Tibial artery (tissue), 4 donors: ENCODE measurements at regions not wholly inside any gene's neighbourhood (a gene's known extent, or its start where the extent isn't known, plus 50 kb on each side); places are given as distances from the start of the nearest gene placed in this dataset.

Experiments used
- DNase-seq, 2 donors: peaks; one replicate each; pipeline ENCODE4 v3.0.0-alpha.2; 2019
- H3K27ac ChIP-seq, 2 donors: fragments of 200-600 bp; sonication (generic) in 1 of 2; 1 replicate in 1 of 2; 2 replicates in 1 of 2; pipeline ENCODE4 v1.5.1; 2018 to 2019; ENCODE audit warnings: mild to moderate bottlenecking in 1 of 2
- H3K27me3 ChIP-seq, 2 donors: fragments of 200-600 bp; sonication (generic) in 1 of 2; one replicate each; pipeline versions ENCODE4 v1.5.1 to v1.6.0; 2016 to 2019
- H3K36me3 ChIP-seq, 3 donors: fragments of 200-600 bp; sonication (generic) in 2 of 3; one replicate each; pipeline ENCODE4 v1.5.1; 2016 to 2019; ENCODE audit warnings: mild to moderate bottlenecking in 2 of 3
- H3K4me1 ChIP-seq, 4 donors: fragments of 200-600 bp; sonication (generic) in 2 of 4; 1 replicate in 3 of 4; 2 replicates in 1 of 4; pipeline ENCODE4 v1.5.1; 2016 to 2019
- H3K4me3 ChIP-seq, 2 donors: fragments of 200-600 bp; sonication (generic) in 1 of 2; 1 replicate in 1 of 2; 2 replicates in 1 of 2; pipeline ENCODE4 v1.5.1; 2018 to 2019; ENCODE audit warnings: mild to moderate bottlenecking in 2 of 2
- H3K9me3 ChIP-seq, 3 donors: fragments of 200-600 bp; sonication (generic) in 1 of 3; one replicate each; pipeline ENCODE4 v1.5.1; 2016 to 2019
- intact Hi-C: fragments of 100-400 bp; cut with DNase I; formaldehyde crosslinking; loops from one replicate; pipeline ENCODE4 v1.15.0; 2023; ENCODE audit warnings: low total_unique reads
- TF ChIP-seq, protein P1 (sequence below), 2 experiments: fragments of 200-600 bp in 1 of 2; fragments of 450-650 bp in 1 of 2; IDR thresholded peaks; one replicate each; pipeline ENCODE4 v1.5.1; 2017 to 2019; ENCODE audit warnings: antibody characterized with exemption in 2 of 2, mild to moderate bottlenecking in 1 of 2, moderate library complexity in 1 of 2

DNA sequence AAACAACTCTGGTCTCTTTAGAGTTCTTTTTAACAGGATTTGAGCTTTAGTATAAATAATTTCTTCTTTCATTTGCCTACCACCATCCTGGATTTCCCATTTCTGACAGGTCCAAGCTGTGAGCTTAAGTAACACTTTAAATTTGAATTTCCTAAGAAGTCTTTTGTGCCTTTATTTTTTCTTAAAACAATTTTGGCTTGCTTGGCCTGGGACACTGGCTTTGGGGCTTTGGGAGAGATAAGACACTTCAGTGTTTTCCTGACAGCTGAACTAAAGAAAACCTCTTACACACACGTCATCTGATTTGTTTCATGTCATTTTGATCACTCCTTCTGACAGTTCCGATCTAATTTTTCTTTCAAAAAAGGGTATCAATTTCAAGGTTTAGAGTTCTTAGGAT, 121.3 kb upstream of the BMPER start:
- TF ChIP-seq, protein P1, sequence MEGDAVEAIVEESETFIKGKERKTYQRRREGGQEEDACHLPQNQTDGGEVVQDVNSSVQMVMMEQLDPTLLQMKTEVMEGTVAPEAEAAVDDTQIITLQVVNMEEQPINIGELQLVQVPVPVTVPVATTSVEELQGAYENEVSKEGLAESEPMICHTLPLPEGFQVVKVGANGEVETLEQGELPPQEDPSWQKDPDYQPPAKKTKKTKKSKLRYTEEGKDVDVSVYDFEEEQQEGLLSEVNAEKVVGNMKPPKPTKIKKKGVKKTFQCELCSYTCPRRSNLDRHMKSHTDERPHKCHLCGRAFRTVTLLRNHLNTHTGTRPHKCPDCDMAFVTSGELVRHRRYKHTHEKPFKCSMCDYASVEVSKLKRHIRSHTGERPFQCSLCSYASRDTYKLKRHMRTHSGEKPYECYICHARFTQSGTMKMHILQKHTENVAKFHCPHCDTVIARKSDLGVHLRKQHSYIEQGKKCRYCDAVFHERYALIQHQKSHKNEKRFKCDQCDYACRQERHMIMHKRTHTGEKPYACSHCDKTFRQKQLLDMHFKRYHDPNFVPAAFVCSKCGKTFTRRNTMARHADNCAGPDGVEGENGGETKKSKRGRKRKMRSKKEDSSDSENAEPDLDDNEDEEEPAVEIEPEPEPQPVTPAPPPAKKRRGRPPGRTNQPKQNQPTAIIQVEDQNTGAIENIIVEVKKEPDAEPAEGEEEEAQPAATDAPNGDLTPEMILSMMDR (IDR thresholded peaks at IDR 0.05), result no peak
- H3K9me3 ChIP-seq, result peaks cover 0 to 8% (median 0%) of the 10 kb centered on the region in 3 donors
- DNase-seq, result no peak
- H3K4me1 ChIP-seq, result peaks cover 0 to 10% (median 6%) of the 10 kb centered on the region in 4 donors
- peaks cover 0 to 9% (median 5%) of the 10 kb centered on the region in 3 donors for H3K36me3 ChIP-seq
- no peaks in the 10 kb centered on the region for H3K27me3 ChIP-seq
- H3K4me3 ChIP-seq, result no peak overlapping the region
- H3K27ac ChIP-seq, result no peak overlapping the region
- intact Hi-C loops, result no loop called here

DNA sequence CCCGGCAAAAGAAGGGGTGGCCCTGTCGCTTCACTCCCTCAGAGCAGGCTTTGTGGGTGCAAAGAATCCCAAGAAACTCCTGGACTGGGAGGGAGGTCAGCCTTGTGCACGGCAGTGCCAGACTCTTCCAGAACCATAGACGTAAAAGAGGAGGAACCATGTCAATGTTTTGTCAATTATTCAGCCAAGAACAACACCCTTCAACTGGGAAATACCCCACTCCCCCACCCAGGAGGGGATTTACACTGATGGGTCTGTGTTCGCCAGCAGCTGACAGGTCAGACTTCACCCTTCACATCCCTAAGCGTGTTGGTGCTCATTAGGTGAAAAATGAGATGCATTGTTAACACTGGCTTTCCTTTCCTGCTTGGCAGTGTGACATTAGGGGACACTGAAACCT, 116.8 kb upstream of the BMPER start:
- no peak for DNase-seq
- TF ChIP-seq, protein P1 (IDR thresholded peaks at IDR 0.05), result no peak
- Histone ChIP-seq H3K4me1 (peaks cover 0 to 19% (median 10%) of the 10 kb centered on the region in 4 donors), H3K36me3 (no peaks in the 10 kb centered on the region), H3K27me3 (no peaks in the 10 kb centered on the region), H3K27ac (no peak overlapping the region), H3K9me3 (no peaks in the 10 kb centered on the region), H3K4me3 (no peak overlapping the region)
- intact Hi-C loops, result no loop called here

DNA sequence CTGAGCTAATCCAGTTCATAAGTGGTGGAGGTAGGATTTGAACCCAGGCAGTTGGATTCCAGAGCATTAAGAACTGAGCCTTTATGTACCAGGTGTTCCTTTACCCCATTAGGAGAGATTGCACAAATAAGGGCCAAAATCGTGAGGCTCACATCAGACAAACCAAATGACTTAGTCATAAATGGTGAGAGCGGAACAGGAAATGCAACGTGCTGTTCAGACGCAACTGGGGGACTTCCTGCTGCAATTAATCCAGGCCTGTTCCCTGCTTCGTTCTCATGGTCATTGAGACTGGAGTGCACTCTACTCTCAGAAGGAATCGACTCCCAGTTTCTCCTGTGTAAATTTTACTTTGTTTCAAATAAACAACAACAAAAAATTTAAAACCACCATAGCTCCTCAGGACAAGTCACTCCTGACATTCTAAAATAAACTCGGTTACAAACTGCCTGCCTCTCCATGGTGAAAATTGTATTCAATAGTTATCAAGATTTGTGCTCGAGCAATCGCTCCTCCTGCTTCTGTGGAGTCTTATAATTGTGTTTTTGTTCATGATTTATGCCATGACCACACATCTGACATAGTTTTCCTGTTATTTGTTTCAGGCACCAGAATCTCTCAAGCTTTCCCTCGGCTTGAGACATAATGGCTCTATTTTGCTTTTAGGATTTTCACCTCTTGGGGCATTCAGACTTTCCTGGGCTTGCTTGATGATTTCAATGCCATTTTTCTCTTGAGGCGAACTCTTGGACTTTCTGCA, 115.3 kb upstream of the BMPER start:
- no peaks in the 10 kb centered on the region for H3K36me3 ChIP-seq
- DNase-seq, result no peak
- H3K9me3 ChIP-seq, result no peaks in the 10 kb centered on the region
- H3K4me1 ChIP-seq, result peaks cover 0 to 19% (median 10%) of the 10 kb centered on the region in 4 donors
- TF ChIP-seq, protein P1 (IDR thresholded peaks at IDR 0.05), result no peak
- no peak overlapping the region for H3K4me3 ChIP-seq
- intact Hi-C loops, result no loop called here
- H3K27ac ChIP-seq, result no peak overlapping the region
- H3K27me3 ChIP-seq, result no peaks in the 10 kb centered on the region

DNA sequence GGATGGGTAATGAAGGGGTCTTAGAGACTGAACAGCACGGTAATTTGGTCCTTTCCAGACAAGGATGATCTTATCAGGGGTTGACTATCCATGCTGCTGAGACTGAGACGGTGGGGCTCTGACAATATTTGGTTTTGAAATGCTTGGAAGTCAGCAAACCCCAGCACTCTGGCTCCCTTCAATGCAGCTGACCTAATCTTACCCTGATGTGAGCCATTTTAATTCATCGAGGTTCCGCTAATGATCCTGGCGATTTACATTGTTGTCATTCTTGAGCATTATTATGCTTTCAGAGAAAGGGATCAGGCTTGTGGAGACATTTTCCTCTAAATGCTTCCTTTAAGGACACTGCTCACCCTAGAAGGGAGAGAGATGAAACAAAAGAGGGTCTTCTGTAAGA, 114.6 kb upstream of the BMPER start:
- no peak for DNase-seq
- no peaks in the 10 kb centered on the region for H3K36me3 ChIP-seq
- H3K27me3 ChIP-seq, result no peaks in the 10 kb centered on the region
- peaks cover 0 to 19% (median 10%) of the 10 kb centered on the region in 4 donors for H3K4me1 ChIP-seq
- no peak overlapping the region for H3K27ac ChIP-seq
- H3K4me3 ChIP-seq, result no peak overlapping the region
- TF ChIP-seq, protein P1 (IDR thresholded peaks at IDR 0.05), result no peak
- intact Hi-C loops, result no loop called here
- no peaks in the 10 kb centered on the region for H3K9me3 ChIP-seq

DNA sequence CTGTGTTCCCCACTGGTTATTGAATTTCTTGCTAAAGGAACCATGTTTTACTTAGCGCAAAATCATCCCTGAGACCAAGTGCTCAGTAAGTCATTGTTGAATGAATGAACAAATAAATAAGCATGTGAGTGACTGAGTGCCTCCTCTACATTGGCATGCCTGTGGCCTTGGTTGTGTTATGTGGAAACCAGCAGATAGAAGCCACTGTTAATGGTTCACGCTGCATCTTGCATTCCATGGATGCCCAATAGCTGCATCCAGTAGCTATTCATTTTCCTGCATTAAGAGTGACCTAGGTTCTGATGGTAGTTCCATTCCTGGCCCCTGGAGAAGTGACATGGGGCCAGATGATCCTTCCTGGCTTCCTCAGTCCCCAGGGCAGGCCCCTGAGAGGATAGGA, 113.3 kb upstream of the BMPER start:
- intact Hi-C loops, result no loop called here

More for the DNA sequence above, 113.3 kb upstream of the BMPER start:
- Histone ChIP-seq H3K27me3 (no peaks in the 10 kb centered on the region), H3K4me3 (no peak overlapping the region), H3K4me1 (peaks cover 0 to 19% (median 10%) of the 10 kb centered on the region in 4 donors), H3K36me3 (no peaks in the 10 kb centered on the region), H3K9me3 (no peaks in the 10 kb centered on the region), H3K27ac (no peak overlapping the region)
- DNase-seq, result no peak
- TF ChIP-seq, protein P1 (IDR thresholded peaks at IDR 0.05), result no peak
